ENCODE measurements at regions not wholly inside any gene's neighbourhood (a gene's known extent, or its start where the extent isn't known, plus 50 kb on each side); places are given as distances from the start of the nearest gene placed in this dataset.
"Not testable (repeated sequence)": the region's sequence is repeated elsewhere in the genome, so short reads cannot be mapped to it uniquely, and the experiment has no call there.

- peaks cover 3% of the 10 kb centered on the region for H3K36me3 Mint-ChIP-seq
- H3K4me3 Mint-ChIP-seq: no peak overlapping the region
- no peak overlapping the region for H3K27ac Mint-ChIP-seq
- peaks cover 3% of the 10 kb centered on the region for H3K27me3 Mint-ChIP-seq
- H3K4me1 Mint-ChIP-seq: no peaks in the 10 kb centered on the region
- H3K9me3 Mint-ChIP-seq: no peaks in the 10 kb centered on the region
Measured at GRCh38 chr3:67064105-67064504, 66.0 kb downstream of the KBTBD8 start.

DNA sequence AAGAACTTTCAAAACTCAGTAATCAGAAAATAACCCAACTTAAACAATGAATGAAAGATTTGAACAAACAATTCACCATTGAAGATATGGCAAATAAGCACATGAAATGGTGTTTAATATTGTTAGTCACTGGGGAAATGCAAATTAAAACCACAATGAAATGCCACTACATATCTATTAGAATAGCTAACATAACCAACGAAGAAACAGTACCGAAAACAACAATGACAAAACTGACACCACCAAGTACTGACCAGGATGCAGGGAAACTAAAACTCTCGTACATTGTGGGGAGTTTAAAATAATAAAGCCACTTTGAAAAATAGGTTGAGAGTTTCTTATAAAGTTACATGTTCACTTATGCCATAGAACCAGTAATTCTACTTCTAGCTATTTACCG, 69.1 kb downstream of the KBTBD8 start:
- Mint-ChIP-seq H3K36me3 (peaks cover 1% of the 10 kb centered on the region), H3K4me3 (no peak overlapping the region), H3K27me3 (no peaks in the 10 kb centered on the region), H3K9me3 (no peaks in the 10 kb centered on the region), H3K27ac (no peak overlapping the region), H3K4me1 (no peaks in the 10 kb centered on the region)

GRCh38 chr3:67072640-67073039, 74.5 kb downstream of the KBTBD8 start:
- not testable (repeated sequence) for H3K4me3 Mint-ChIP-seq, H3K27ac Mint-ChIP-seq, H3K27me3 Mint-ChIP-seq, H3K36me3 Mint-ChIP-seq, H3K9me3 Mint-ChIP-seq
- peaks cover 28% of the 10 kb centered on the region for H3K4me1 Mint-ChIP-seq

- Mint-ChIP-seq H3K4me1 (peaks cover 34% of the 10 kb centered on the region), H3K9me3 (no peaks in the 10 kb centered on the region), H3K27me3 (no peaks in the 10 kb centered on the region), H3K36me3 (no peaks in the 10 kb centered on the region), H3K4me3 (no peak overlapping the region), H3K27ac (no peak overlapping the region)
Measured at GRCh38 chr3:67073812-67074211, 75.7 kb downstream of the KBTBD8 start.

DNA sequence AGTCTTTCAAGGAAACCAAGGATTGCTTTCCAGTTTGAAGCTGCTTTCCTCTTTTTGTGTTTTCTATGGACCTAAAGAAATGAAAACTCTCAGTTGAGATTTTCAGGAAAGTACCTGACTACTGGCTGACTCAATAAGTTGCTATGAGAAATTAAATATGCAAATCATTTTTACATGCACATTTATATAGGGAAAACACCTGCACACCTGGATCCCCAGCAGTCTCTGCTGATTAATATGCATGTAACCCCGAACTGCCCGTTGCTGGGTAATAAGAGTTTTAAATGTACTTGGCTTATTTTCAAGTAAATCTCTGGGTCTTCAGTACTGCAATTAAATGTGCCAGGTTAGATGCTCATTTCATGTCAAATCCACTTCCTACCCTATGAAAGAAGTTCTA, 77.2 kb downstream of the KBTBD8 start:
- H3K36me3 Mint-ChIP-seq: no peaks in the 10 kb centered on the region
- H3K27ac Mint-ChIP-seq: peak overlapping the region; percentile 48
- no peaks in the 10 kb centered on the region for H3K9me3 Mint-ChIP-seq
- peak overlapping the region; percentile 9 for H3K4me3 Mint-ChIP-seq
- peaks cover 38% of the 10 kb centered on the region for H3K4me1 Mint-ChIP-seq
- no peaks in the 10 kb centered on the region for H3K27me3 Mint-ChIP-seq

GRCh38 chr3:67076607-67077006, 78.5 kb downstream of the KBTBD8 start:
- H3K36me3 Mint-ChIP-seq: no peaks in the 10 kb centered on the region
- H3K27ac Mint-ChIP-seq: no peak overlapping the region
- no peaks in the 10 kb centered on the region for H3K27me3 Mint-ChIP-seq
- peaks cover 42% of the 10 kb centered on the region for H3K4me1 Mint-ChIP-seq
- no peaks in the 10 kb centered on the region for H3K9me3 Mint-ChIP-seq
- no peak overlapping the region for H3K4me3 Mint-ChIP-seq

GRCh38 chr3:67077656-67078055, 79.5 kb downstream of the KBTBD8 start:
- Mint-ChIP-seq H3K4me3 (no peak overlapping the region), H3K36me3 (peaks cover 5% of the 10 kb centered on the region), H3K27ac (peak overlapping the region; percentile 89), H3K27me3 (no peaks in the 10 kb centered on the region), H3K9me3 (no peaks in the 10 kb centered on the region), H3K4me1 (peaks cover 52% of the 10 kb centered on the region)

DNA sequence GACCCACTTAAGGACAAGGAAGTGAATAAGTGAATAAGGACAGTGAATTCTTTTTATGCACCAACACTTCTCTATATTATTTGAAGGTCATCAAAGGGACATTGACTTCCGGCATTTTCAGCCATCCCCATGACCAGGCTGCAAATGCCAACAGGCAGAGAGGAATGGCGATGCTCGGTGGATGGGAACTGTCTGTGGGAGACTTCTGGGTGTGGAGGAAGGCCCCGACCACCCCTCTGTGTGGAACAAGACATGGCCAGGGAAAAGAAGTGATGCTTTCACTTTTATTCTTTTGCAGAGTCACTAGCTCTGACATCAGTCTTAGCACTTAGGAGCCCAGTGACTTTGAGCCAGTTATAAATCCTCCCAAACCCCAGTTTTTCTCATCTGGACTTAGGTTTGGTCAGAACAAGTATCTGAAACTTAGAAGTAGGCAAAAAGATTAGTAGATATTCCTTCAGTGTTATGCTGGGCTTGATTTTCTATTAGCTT, 84.5 kb downstream of the KBTBD8 start:
- peaks cover 34% of the 10 kb centered on the region for H3K9me3 Mint-ChIP-seq
- peaks cover 31% of the 10 kb centered on the region for H3K36me3 Mint-ChIP-seq
- H3K27me3 Mint-ChIP-seq: no peaks in the 10 kb centered on the region
- peaks cover 52% of the 10 kb centered on the region for H3K4me1 Mint-ChIP-seq
- peak overlapping the region; percentile 97 for H3K27ac Mint-ChIP-seq
- peak overlapping the region; percentile 92 for H3K4me3 Mint-ChIP-seq

GRCh38 chr3:67083277-67083676, 85.2 kb downstream of the KBTBD8 start:
- Mint-ChIP-seq H3K4me1 (peaks cover 46% of the 10 kb centered on the region), H3K27ac (peak overlapping the region; percentile 97), H3K36me3 (peaks cover 35% of the 10 kb centered on the region), H3K9me3 (peaks cover 40% of the 10 kb centered on the region), H3K27me3 (no peaks in the 10 kb centered on the region), H3K4me3 (peak overlapping the region; percentile 92)

DNA sequence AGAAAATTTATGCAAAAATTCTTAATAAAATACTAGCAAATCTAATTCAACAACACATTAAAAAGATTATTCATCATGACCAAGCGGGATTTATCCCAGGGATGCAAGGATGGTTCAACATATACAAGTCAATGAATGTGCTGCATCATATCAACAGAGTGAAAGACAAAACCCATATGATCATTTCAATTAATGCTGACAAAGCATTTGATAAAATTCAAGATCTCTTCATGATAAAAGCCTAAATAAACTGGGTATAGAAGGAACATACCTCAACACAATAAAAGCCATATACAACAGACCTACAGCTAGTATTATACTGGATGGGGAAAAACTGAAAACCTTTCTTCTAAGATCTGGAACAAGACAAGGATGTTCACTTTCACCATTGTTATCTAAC, 89.7 kb downstream of the KBTBD8 start:
- Mint-ChIP-seq H3K4me3 (no peak overlapping the region), H3K36me3 (peaks cover 34% of the 10 kb centered on the region), H3K27me3 (no peaks in the 10 kb centered on the region), H3K4me1 (peaks cover 37% of the 10 kb centered on the region), H3K9me3 (peaks cover 45% of the 10 kb centered on the region), H3K27ac (no peak overlapping the region)

- peaks cover 31% of the 10 kb centered on the region for H3K9me3 Mint-ChIP-seq
- H3K4me1 Mint-ChIP-seq: peaks cover 15% of the 10 kb centered on the region
- peak overlapping the region; percentile 24 for H3K27ac Mint-ChIP-seq
- no peaks in the 10 kb centered on the region for H3K27me3 Mint-ChIP-seq
- H3K36me3 Mint-ChIP-seq: peaks cover 22% of the 10 kb centered on the region
- peak overlapping the region; percentile 39 for H3K4me3 Mint-ChIP-seq
Measured at GRCh38 chr3:67090474-67090873, 92.4 kb downstream of the KBTBD8 start.

GRCh38 chr3:67093305-67093704, 95.2 kb downstream of the KBTBD8 start:
- peaks cover 11% of the 10 kb centered on the region for H3K36me3 Mint-ChIP-seq
- peaks cover 5% of the 10 kb centered on the region for H3K9me3 Mint-ChIP-seq
- H3K4me3 Mint-ChIP-seq: no peak overlapping the region
- no peak overlapping the region for H3K27ac Mint-ChIP-seq
- no peaks in the 10 kb centered on the region for H3K27me3 Mint-ChIP-seq
- H3K4me1 Mint-ChIP-seq: peaks cover 12% of the 10 kb centered on the region

DNA sequence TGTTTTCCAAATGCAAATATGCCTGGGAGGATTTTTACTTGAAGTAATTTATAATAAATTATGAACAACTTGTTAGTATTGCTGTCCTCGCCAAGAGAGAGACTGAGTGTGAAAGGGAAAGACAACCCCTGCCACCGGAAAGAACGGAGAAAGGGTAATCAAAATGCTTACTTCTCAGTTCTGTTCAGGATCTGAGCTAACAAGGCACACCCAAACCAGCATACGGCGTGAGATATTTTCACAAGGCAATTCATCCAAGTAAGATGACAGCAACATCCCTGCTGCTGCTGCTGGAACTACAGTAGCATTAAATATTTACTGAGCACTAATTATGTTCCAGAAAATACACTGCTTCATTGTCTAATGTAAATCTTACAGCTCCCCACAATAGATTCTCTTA, 96.1 kb downstream of the KBTBD8 start:
- Mint-ChIP-seq H3K27ac (no peak overlapping the region), H3K36me3 (peaks cover 11% of the 10 kb centered on the region), H3K9me3 (peaks cover 4% of the 10 kb centered on the region), H3K4me3 (no peak overlapping the region), H3K4me1 (peaks cover 12% of the 10 kb centered on the region), H3K27me3 (no peaks in the 10 kb centered on the region)

DNA sequence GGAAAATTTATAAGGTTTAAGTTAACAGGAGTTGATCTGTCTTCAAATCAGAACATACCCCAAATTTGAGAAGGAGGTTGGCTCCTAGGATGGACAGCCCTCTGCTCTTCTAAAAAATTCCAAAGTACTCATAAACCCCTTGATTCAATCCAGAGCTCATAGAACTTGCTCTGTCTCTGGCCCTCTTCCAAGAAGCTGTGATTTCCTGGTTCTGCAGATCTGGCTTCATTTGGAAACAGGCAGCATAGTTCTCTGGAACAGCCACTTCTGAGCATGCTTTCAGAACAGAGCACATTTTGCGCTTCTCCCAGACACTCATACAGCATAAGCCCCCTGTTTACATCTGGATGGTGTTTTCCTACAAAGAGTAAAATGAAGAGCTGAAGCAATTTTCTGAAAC, 96.7 kb downstream of the KBTBD8 start:
- Mint-ChIP-seq H3K27ac (no peak overlapping the region), H3K9me3 (peaks cover 5% of the 10 kb centered on the region), H3K36me3 (peaks cover 11% of the 10 kb centered on the region), H3K4me1 (peaks cover 12% of the 10 kb centered on the region), H3K4me3 (no peak overlapping the region), H3K27me3 (no peaks in the 10 kb centered on the region)

DNA sequence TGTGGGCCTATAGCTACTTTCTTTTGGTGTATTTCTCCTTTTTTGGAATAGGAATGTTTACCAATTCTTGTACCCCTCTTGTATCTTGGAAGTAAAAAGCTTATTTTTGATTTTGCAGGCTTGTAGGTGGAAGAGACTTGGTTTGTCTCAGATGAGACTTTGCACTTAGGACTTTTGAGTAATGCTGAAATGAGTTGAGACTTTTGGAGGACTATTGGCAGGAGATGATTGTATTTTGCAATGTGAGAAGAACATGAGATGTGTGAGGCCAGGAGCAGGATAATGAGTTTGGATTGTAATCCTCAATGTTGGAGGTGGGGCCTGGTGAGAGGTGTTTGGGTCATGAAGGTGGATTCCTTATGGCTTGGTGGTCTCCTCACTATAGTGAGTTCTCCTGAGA, 106.3 kb downstream of the KBTBD8 start:
- H3K4me1 Mint-ChIP-seq: peaks cover 3% of the 10 kb centered on the region
- no peak overlapping the region for H3K27ac Mint-ChIP-seq
- H3K9me3 Mint-ChIP-seq: peaks cover 10% of the 10 kb centered on the region
- no peak overlapping the region for H3K4me3 Mint-ChIP-seq
- peaks cover 2% of the 10 kb centered on the region for H3K36me3 Mint-ChIP-seq
- H3K27me3 Mint-ChIP-seq: no peaks in the 10 kb centered on the region

GRCh38 chr3:67106874-67107273, 108.8 kb downstream of the KBTBD8 start:
- peaks cover 7% of the 10 kb centered on the region for H3K9me3 Mint-ChIP-seq
- H3K27ac Mint-ChIP-seq: no peak overlapping the region
- H3K4me3 Mint-ChIP-seq: no peak overlapping the region
- peaks cover 2% of the 10 kb centered on the region for H3K27me3 Mint-ChIP-seq
- no peaks in the 10 kb centered on the region for H3K36me3 Mint-ChIP-seq
- no peaks in the 10 kb centered on the region for H3K4me1 Mint-ChIP-seq

DNA sequence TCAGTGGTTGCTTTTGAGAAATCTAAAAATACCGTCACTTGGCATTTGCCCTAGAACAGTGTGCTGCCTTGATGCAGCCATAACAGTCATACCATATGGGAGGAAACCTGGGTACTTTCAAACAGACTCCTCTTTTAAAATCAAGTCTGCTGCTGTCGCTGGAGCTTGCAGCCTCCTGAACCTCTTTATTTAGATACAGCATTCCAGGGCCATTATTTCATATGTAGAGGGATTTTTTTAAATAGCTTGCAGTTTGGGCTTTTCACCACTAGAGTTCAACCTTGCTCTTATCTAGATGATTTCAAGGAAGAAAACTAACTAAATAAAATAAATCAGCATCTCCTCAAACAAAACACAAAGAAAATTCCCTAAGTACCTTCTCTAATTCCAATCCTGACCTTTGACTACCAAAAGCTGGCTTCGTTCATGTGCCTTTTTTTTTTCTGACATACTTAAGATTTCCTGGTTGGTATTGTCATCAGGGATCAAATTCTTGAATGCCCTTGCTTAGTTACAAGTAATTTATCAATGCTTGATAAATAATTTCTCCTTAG, 111.6 kb downstream of the KBTBD8 start:
- Mint-ChIP-seq H3K27ac (peak overlapping the region; percentile 52), H3K4me3 (no peak overlapping the region), H3K9me3 (no peaks in the 10 kb centered on the region), H3K27me3 (peaks cover 2% of the 10 kb centered on the region), H3K4me1 (peaks cover 5% of the 10 kb centered on the region), H3K36me3 (no peaks in the 10 kb centered on the region)
